ENCODE measurements at regions not wholly inside any gene's neighbourhood (a gene's known extent, or its start where the extent isn't known, plus 50 kb on each side); places are given as distances from the start of the nearest gene placed in this dataset.

- BruUV-seq (replicated peaks) = no TSS peak
- intact Hi-C loops (cut with micrococcal nuclease; ENCODE audit: unreplicated experiment) = no loop called here
- ChIA-PET POLR2A (no interaction called here), CTCF (ENCODE audit: unreplicated experiment) (no interaction called here)
- Histone ChIP-seq H3K4me1 (ENCODE audit: insufficient read depth, low read length, poor library complexity, severe bottlenecking) (no peaks in the 10 kb centered on the region), H3K9me3 (ENCODE audit: low read length) (no peaks in the 10 kb centered on the region), H3K4me3 (ENCODE audit: low read depth, low read length, poor library complexity, severe bottlenecking) (no peak overlapping the region), H3K9me2 (ENCODE audit: insufficient read depth, low read length) (no peaks in the 10 kb centered on the region), H4K20me1 (ENCODE audit: insufficient read depth, low read length) (no peaks in the 10 kb centered on the region), H3K27ac (ENCODE audit: low read depth, low read length, poor library complexity, severe bottlenecking) (no peak overlapping the region), H2AFZ (ENCODE audit: low read length) (no peak overlapping the region), H3K36me3 (ENCODE audit: insufficient read depth, low read length) (no peaks in the 10 kb centered on the region), H3K79me2 (ENCODE audit: insufficient read depth, low read depth, low read length) (no peaks in the 10 kb centered on the region), H3K4me2 (ENCODE audit: low read length) (no peak overlapping the region)
- no peak for TF ChIP-seq EZH2phosphoT487 (IDR thresholded peaks at IDR 0.05; ENCODE audit: borderline replicate concordance, low read depth, low read length)
- TF ChIP-seq CTCF (conservative IDR thresholded peaks at IDR 0.05; ENCODE audit: low read length) = no peak
- DNase-seq (ENCODE audit: low spot score) = no peak
Observed at GRCh38 chr3:176568189-176568588, 629.1 kb downstream of the TBL1XR1 start.

DNA sequence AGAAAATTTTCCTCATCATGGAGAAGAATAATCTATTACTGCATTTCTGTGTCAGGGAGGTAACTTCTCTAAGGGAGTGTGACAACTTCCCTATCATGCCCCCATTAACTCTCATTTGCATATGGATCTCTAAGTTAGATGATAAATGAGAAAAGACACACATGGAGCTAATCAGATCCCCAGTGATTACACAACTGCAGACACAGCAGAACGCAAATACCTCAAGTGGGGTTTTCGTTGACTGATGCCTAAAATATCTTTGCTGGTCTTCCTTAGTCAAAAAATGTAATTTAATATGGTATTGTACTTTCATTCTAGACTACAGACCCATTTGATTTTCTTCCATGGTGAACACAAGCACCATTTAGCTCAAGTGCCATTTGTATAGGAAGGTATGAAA lies 630.5 kb downstream of the TBL1XR1 start:
- intact Hi-C loops (cut with micrococcal nuclease; ENCODE audit: unreplicated experiment) = no loop called here
- Histone ChIP-seq H3K4me3 (ENCODE audit: low read depth, low read length, poor library complexity, severe bottlenecking) (no peak overlapping the region), H3K4me2 (ENCODE audit: low read length) (no peak overlapping the region), H2AFZ (ENCODE audit: low read length) (no peak overlapping the region), H3K36me3 (ENCODE audit: insufficient read depth, low read length) (no peaks in the 10 kb centered on the region), H3K79me2 (ENCODE audit: insufficient read depth, low read depth, low read length) (no peaks in the 10 kb centered on the region), H4K20me1 (ENCODE audit: insufficient read depth, low read length) (no peaks in the 10 kb centered on the region), H3K9me2 (ENCODE audit: insufficient read depth, low read length) (no peaks in the 10 kb centered on the region), H3K4me1 (ENCODE audit: insufficient read depth, low read length, poor library complexity, severe bottlenecking) (no peaks in the 10 kb centered on the region), H3K9me3 (ENCODE audit: low read length) (no peaks in the 10 kb centered on the region), H3K27ac (ENCODE audit: low read depth, low read length, poor library complexity, severe bottlenecking) (no peak overlapping the region)
- no peak for TF ChIP-seq EZH2phosphoT487 (IDR thresholded peaks at IDR 0.05; ENCODE audit: borderline replicate concordance, low read depth, low read length)
- TF ChIP-seq CTCF (conservative IDR thresholded peaks at IDR 0.05; ENCODE audit: low read length) = no peak
- ChIA-PET CTCF (ENCODE audit: unreplicated experiment) (no interaction called here), POLR2A (no interaction called here)
- DNase-seq (ENCODE audit: low spot score) = no peak
- no TSS peak for BruUV-seq (replicated peaks)

GRCh38 chr3:176562331-176562730 lies 635.0 kb downstream of the TBL1XR1 start:
- CTCF ChIA-PET (ENCODE audit: unreplicated experiment) = no interaction called here
- TF ChIP-seq CTCF (conservative IDR thresholded peaks at IDR 0.05; ENCODE audit: low read length) (no peak), EZH2phosphoT487 (IDR thresholded peaks at IDR 0.05; ENCODE audit: borderline replicate concordance, low read depth, low read length) (no peak)

More at GRCh38 chr3:176562331-176562730, 635.0 kb downstream of the TBL1XR1 start:
- no peaks in the 10 kb centered on the region for H3K9me2 ChIP-seq (ENCODE audit: insufficient read depth, low read length)
- H3K4me3 ChIP-seq (ENCODE audit: low read depth, low read length, poor library complexity, severe bottlenecking) = no peak overlapping the region
- POLR2A ChIA-PET = no interaction called here
- no TSS peak for BruUV-seq (replicated peaks)
- no peaks in the 10 kb centered on the region for H4K20me1 ChIP-seq (ENCODE audit: insufficient read depth, low read length)
- H3K27ac ChIP-seq (ENCODE audit: low read depth, low read length, poor library complexity, severe bottlenecking) = no peak overlapping the region
- H3K9me3 ChIP-seq (ENCODE audit: low read length) = no peaks in the 10 kb centered on the region
- no peak overlapping the region for H3K4me2 ChIP-seq (ENCODE audit: low read length)
- H3K36me3 ChIP-seq (ENCODE audit: insufficient read depth, low read length) = no peaks in the 10 kb centered on the region
- H3K79me2 ChIP-seq (ENCODE audit: insufficient read depth, low read depth, low read length) = no peaks in the 10 kb centered on the region
- H3K4me1 ChIP-seq (ENCODE audit: insufficient read depth, low read length, poor library complexity, severe bottlenecking) = no peaks in the 10 kb centered on the region
- no peak for DNase-seq (ENCODE audit: low spot score)
- intact Hi-C loops (cut with micrococcal nuclease; ENCODE audit: unreplicated experiment) = no loop called here
- H2AFZ ChIP-seq (ENCODE audit: low read length) = no peak overlapping the region
